ENCODE measurements at regions not wholly inside any gene's neighbourhood (a gene's known extent, or its start where the extent isn't known, plus 50 kb on each side); places are given as distances from the start of the nearest gene placed in this dataset.

DNA sequence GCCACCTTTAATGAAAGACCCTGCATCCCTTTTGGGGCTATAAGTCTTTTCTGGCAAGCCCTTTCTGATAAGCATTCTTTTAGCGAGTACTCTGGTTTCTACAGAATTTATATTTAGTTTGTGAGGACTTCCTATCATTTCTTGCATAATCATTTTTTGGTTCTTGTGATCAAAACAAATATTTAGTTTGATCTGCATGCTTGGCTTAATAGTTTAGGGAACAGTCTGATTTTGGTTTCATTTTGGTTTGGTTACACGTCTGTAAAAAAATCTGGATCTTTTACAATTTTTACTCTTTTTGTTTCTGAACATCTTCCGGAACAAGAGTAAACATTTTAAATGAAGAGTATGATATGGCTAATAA lies 1074.4 kb downstream of the CDH9 start:
- Histone ChIP-seq H3K36me3 (replicated peaks; ENCODE audit: insufficient read depth, low read depth) (no peaks in the 10 kb centered on the region), H2AFZ (no peak overlapping the region), H3K79me2 (no peaks in the 10 kb centered on the region), H3K9me3 (ENCODE audit: low read depth) (no peaks in the 10 kb centered on the region), H3K4me3 (no peak overlapping the region), H3K4me2 (no peak overlapping the region), H3K4me1 (ENCODE audit: insufficient read depth) (no peaks in the 10 kb centered on the region), H3K9me2 (replicated peaks; ENCODE audit: insufficient read depth) (no peaks in the 10 kb centered on the region), H4K20me1 (ENCODE audit: insufficient read depth, poor library complexity, severe bottlenecking) (no peaks in the 10 kb centered on the region), H3K27ac (no peak overlapping the region), H3K27me3 (no peaks in the 10 kb centered on the region)
- no peak for DNase-seq (ENCODE audit: low spot score)
- 84% methylated on average over 3 of the region's 3 CpGs for WGBS (ENCODE audit: low lambda C conversion rate, missing lambda C conversion rate)
- TF ChIP-seq EZH2 (IDR thresholded peaks at IDR 0.05; ENCODE audit: borderline replicate concordance): no peak
- TF ChIP-seq EZH2phosphoT487 (IDR thresholded peaks at IDR 0.05; ENCODE audit: low read depth, severe bottlenecking, unreplicated experiment): no peak

DNA sequence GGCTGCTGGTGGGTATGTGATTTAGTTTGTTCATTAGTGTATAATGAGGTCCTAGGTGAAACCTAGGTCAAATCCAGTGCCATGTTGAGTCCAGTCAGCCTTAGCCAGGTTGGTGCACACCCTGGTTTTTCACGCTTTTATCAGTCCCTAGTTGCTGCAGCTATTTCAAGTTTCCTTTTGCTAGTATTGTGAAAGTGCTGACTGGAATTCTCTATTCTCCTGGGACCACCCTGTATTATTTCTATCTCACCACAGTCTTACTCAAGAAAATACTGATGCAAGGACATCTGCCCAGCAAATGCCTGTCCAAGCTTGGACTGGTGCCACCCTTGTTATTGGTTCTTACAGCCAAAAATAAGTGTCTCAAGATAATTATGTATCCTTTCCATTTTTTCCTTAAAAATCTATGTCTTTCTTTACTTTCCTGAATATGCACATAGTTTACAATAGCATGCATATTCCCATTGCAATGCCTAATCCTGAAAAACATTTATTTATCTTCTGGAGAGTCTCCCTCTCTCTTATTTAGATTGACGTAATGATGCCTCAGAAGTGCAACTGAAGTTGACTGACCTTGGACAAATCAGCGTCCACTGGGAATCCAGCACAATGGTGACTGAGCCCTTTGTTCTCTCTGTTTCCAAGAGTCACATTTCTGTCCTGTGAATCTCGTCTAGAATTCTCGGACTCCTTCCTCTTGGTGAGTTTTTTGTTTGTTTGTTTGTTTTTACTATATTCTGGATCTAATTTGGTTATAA lies 1075.0 kb downstream of the CDH9 start:
- DNase-seq (ENCODE audit: low spot score): no peak
- Histone ChIP-seq H3K36me3 (replicated peaks; ENCODE audit: insufficient read depth, low read depth) (no peaks in the 10 kb centered on the region), H3K27ac (no peak overlapping the region), H3K4me2 (no peak overlapping the region), H4K20me1 (ENCODE audit: insufficient read depth, poor library complexity, severe bottlenecking) (no peaks in the 10 kb centered on the region), H3K4me3 (no peak overlapping the region), H3K79me2 (no peaks in the 10 kb centered on the region), H3K9me2 (replicated peaks; ENCODE audit: insufficient read depth) (no peaks in the 10 kb centered on the region), H3K27me3 (no peaks in the 10 kb centered on the region), H2AFZ (no peak overlapping the region), H3K9me3 (ENCODE audit: low read depth) (no peaks in the 10 kb centered on the region), H3K4me1 (ENCODE audit: insufficient read depth) (no peaks in the 10 kb centered on the region)
- TF ChIP-seq, protein P1, sequence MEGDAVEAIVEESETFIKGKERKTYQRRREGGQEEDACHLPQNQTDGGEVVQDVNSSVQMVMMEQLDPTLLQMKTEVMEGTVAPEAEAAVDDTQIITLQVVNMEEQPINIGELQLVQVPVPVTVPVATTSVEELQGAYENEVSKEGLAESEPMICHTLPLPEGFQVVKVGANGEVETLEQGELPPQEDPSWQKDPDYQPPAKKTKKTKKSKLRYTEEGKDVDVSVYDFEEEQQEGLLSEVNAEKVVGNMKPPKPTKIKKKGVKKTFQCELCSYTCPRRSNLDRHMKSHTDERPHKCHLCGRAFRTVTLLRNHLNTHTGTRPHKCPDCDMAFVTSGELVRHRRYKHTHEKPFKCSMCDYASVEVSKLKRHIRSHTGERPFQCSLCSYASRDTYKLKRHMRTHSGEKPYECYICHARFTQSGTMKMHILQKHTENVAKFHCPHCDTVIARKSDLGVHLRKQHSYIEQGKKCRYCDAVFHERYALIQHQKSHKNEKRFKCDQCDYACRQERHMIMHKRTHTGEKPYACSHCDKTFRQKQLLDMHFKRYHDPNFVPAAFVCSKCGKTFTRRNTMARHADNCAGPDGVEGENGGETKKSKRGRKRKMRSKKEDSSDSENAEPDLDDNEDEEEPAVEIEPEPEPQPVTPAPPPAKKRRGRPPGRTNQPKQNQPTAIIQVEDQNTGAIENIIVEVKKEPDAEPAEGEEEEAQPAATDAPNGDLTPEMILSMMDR (IDR thresholded peaks at IDR 0.05; ENCODE audit: poor library complexity): no peak
- TF ChIP-seq EZH2phosphoT487 (IDR thresholded peaks at IDR 0.05; ENCODE audit: low read depth, severe bottlenecking, unreplicated experiment) (no peak), EZH2 (IDR thresholded peaks at IDR 0.05; ENCODE audit: borderline replicate concordance) (no peak)
- 90% methylated on average over 5 of the region's 5 CpGs for WGBS (ENCODE audit: low lambda C conversion rate, missing lambda C conversion rate)

DNA sequence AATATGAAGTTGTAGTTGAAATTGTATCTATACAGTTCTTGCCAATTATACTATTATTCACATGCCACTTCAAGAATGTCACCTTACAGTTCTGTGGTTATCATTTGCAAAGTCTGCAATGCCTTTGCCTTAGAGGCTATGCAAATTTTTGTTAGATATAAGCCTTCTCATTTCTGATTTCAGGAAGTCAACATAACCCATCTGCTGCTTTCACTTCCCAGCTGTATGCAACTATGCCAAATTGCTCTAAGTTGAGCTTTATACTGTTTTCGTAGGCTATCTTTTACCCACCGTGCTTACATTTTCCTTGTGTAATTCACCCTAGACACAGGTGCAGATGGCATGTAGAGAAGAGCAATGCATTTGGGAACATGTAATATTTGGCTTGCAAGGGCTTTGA lies 1083.0 kb downstream of the CDH9 start:
- TF ChIP-seq, protein P1 (IDR thresholded peaks at IDR 0.05; ENCODE audit: poor library complexity): no peak
- TF ChIP-seq EZH2phosphoT487 (IDR thresholded peaks at IDR 0.05; ENCODE audit: low read depth, severe bottlenecking, unreplicated experiment) (no peak), EZH2 (IDR thresholded peaks at IDR 0.05; ENCODE audit: borderline replicate concordance) (no peak)

DNA sequence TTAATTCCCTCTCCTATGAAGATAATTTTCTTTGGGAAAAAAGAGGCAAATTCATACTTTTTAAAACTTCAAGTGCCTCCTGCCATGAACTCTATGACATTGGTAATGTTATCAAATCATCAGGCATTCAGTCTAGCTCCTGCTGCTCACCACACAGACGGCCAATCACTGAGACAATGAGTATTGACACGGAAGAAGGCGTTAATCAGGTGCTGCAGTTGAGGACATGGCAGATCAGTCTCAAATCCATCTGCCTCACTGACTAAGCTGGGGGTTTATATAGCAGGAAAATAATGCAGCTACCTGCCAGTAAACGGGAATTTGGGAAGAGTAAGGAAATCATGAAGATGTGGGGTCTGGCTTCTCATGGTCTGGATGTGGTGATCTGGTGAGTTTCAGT lies 1087.7 kb downstream of the CDH9 start:
- 66% methylated on average over 4 of the region's 4 CpGs for WGBS (ENCODE audit: low lambda C conversion rate, missing lambda C conversion rate)
- Histone ChIP-seq H3K79me2 (no peaks in the 10 kb centered on the region), H2AFZ (no peak overlapping the region), H3K9me3 (ENCODE audit: low read depth) (no peaks in the 10 kb centered on the region), H3K27me3 (no peaks in the 10 kb centered on the region), H3K9me2 (replicated peaks; ENCODE audit: insufficient read depth) (no peaks in the 10 kb centered on the region), H3K36me3 (replicated peaks; ENCODE audit: insufficient read depth, low read depth) (no peaks in the 10 kb centered on the region), H3K4me2 (no peak overlapping the region), H3K4me1 (ENCODE audit: insufficient read depth) (no peaks in the 10 kb centered on the region), H3K4me3 (no peak overlapping the region), H3K27ac (no peak overlapping the region), H4K20me1 (ENCODE audit: insufficient read depth, poor library complexity, severe bottlenecking) (no peaks in the 10 kb centered on the region)
- DNase-seq (ENCODE audit: low spot score): no peak
- TF ChIP-seq EZH2phosphoT487 (IDR thresholded peaks at IDR 0.05; ENCODE audit: low read depth, severe bottlenecking, unreplicated experiment): no peak
- TF ChIP-seq EZH2 (IDR thresholded peaks at IDR 0.05; ENCODE audit: borderline replicate concordance): no peak
- TF ChIP-seq, protein P1 (IDR thresholded peaks at IDR 0.05; ENCODE audit: poor library complexity): no peak

More for the DNA sequence above, 1083.0 kb downstream of the CDH9 start:
- Histone ChIP-seq H3K9me3 (ENCODE audit: low read depth) (no peaks in the 10 kb centered on the region), H3K27me3 (no peaks in the 10 kb centered on the region), H3K4me2 (no peak overlapping the region), H3K27ac (no peak overlapping the region), H3K79me2 (no peaks in the 10 kb centered on the region), H2AFZ (no peak overlapping the region), H3K36me3 (replicated peaks; ENCODE audit: insufficient read depth, low read depth) (no peaks in the 10 kb centered on the region), H3K4me3 (no peak overlapping the region), H4K20me1 (ENCODE audit: insufficient read depth, poor library complexity, severe bottlenecking) (no peaks in the 10 kb centered on the region), H3K9me2 (replicated peaks; ENCODE audit: insufficient read depth) (no peaks in the 10 kb centered on the region), H3K4me1 (ENCODE audit: insufficient read depth) (no peaks in the 10 kb centered on the region)
- 87% methylated on average over 2 of the region's 2 CpGs for WGBS (ENCODE audit: low lambda C conversion rate, missing lambda C conversion rate)
- DNase-seq (ENCODE audit: low spot score): no peak

Data from hepatocyte (in vitro differentiated cells).